Left lobe of liver (tissue), 2 donors: ENCODE measurements at regions not wholly inside any gene's neighbourhood (a gene's known extent, or its start where the extent isn't known, plus 50 kb on each side); places are given as distances from the start of the nearest gene placed in this dataset.

Experiments used
- ATAC-seq: fragments of 200-7000 bp; cut with Tn5 transposase; one replicate; pipeline ENCODE4 v1.9.1; 2020; ENCODE audit warnings: mild to moderate bottlenecking, moderate library complexity
- DNase-seq: peaks from one replicate; pipeline ENCODE4 v3.0.0-alpha.2; 2020; ENCODE audit warnings: low spot score
- donor health status: DM: no; HTN: no; CAD: no; lungs with moderate emphysema.
- donor health status: DM: no; HTN: yes; CAD: no.

DNA sequence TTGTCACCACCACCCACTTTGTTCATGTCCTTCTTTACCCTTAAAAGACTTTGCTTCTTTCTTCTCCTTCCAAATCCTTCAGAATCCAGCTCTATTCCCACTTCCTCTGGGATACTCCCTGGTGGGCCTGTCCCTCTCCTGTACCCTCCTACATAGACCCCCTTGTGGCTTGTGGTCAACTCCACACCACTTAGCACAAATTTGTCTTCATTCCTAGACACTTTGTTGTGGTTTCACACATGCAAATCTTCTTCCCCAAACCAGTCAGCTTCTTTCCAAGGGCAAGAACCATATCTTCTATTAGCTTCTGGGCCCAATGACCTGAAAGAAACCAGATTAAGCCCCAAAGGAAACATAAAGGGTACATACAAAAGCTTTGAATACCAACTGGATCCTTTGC, 342.4 kb downstream of the TNS1 start:
- DNase-seq (no peak), ATAC-seq (no peak)

DNA sequence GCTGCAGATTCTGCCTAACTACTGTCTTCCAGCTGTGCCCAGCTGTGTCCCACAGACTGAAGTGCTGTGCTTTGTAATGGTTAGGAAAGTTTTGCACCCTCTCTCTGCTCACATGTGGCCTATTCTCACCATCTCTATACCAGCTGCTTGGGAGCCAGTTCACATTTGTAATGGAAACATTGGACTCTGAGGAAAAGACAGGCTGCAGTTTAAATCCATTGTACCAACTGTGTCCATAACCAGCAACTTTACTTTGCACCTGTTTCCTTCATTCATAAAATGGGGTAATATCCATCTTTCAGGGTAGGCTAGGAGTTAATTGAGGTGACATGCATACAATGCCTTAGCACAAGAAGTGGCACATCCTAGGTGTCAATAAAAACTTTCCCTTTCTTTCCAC, 344.0 kb downstream of the TNS1 start:
- ATAC-seq (no peak), DNase-seq (no peak)

DNA sequence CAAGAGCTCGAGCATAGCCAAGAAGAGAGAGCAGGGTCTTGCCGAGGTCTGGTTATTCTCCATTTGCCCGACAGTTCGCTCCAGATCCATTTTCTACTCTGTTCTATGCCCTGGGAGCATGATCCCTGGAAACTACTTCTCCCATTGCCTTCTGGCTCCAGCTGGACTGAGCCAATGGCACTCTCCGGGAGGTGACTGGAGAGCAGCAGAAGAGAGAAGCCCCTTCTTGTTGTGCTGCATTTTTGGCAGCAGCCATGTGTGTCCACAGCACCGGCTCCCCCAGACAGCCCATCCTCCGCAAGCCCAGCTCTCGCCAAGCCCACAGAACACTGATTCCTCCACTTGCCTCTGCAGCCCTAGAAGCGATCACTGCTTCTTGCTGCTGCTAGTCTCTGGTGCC, 345.5 kb downstream of the TNS1 start:
- DNase-seq (no peak), ATAC-seq (no peak)

DNA sequence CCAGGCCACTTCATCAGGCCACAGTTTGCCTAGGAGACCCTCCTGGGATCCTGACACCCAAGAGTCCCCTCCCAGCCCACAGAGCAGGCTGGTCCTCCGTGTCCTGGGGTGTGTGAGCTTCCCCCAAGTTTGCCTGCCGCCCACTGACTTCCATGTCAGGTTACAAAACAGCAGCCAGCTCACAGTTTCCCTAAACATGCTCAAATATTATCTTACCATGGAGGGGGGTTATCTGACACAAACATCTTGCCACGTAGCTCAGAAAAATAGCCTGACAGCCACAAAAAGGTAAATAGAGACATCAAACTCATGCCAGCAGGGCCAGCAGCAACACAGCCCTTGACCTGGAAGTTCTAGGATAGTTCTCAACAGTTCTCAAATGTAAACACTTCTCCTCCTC, 346.5 kb downstream of the TNS1 start:
- DNase-seq = no peak

DNA sequence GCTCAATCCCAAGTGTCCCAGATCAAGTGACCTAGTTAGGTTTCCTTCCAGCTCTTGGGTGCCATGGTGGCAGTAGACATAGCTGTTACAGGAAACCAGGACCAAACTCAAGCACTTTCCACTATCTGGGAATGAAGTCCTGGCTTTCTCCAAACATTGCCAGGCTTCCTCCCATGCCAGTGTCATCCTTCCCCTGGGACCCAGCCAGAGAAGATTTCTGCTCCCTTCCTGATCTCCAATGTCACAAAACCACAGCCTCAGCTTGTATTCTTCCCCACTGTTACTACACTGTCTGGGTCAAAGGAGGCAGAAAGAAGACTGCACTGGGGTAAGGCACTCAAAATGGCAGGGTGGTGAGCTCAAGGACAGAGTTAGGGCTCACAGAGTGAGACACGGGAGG, 347.1 kb downstream of the TNS1 start:
- ATAC-seq (no peak), DNase-seq (no peak)

More for the DNA sequence above, 346.5 kb downstream of the TNS1 start:
- no peak for ATAC-seq

DNA sequence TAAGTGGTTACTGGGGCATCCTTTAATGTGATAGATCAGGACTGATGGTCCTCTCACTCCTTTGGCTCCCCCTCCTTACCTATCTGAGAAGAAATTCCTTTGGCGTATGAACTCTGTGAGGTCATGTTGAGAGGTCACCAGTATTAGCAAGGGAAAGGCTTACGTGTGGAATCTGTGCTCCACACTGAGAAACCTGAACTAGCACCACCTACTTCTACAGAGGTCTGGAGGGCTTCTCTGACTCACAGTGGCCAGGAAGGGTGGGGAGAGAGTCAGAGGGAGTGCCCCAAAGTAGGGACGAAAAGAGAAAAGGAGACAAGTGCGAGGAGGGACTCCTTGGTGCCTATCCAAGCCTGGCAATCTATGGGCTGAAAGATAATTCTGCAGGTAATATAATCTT, 348.6 kb downstream of the TNS1 start:
- DNase-seq = no peak
- no peak for ATAC-seq

DNA sequence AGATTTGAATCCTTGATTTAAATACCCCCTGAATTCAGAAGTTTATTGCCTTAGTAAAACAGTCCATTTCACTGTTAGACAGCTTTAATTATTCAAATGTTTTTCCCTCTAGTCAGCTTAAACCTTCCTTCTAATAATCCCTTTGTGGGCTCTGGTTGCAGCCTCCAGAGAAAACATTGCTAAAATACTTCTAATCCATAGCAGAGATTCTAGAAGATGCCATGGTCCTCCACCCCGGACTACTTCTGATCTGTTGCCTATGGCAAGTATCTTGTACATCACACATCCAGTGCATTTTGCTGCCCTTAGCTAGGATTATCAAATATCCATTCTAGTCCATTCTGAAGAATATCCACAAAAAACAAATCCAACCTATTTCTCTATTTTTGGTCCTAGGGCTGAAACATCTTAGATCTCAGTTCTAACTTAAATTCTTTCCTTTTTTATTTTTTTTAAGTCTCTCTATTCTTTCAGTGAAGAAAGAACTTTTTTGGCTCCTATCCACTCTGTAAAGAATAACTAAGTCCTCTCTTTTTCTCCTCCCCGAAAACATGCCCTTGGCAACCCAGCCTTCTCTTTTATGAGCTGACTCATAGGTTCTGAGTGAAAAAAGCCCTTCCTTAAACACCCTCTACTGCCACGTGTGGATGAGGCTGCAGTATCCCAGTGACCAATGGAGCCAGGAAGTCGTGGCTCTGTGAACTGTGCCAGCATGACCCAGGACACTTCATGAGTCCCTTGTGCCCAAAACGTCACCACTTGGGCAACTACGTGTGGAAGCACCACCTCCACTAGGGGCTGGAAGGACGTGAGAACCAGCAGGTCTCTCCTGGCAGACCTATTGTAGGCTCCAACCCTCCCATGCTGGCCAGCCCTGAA, 349.8 kb downstream of the TNS1 start:
- no peak for DNase-seq
- ATAC-seq = peak; percentile 20

DNA sequence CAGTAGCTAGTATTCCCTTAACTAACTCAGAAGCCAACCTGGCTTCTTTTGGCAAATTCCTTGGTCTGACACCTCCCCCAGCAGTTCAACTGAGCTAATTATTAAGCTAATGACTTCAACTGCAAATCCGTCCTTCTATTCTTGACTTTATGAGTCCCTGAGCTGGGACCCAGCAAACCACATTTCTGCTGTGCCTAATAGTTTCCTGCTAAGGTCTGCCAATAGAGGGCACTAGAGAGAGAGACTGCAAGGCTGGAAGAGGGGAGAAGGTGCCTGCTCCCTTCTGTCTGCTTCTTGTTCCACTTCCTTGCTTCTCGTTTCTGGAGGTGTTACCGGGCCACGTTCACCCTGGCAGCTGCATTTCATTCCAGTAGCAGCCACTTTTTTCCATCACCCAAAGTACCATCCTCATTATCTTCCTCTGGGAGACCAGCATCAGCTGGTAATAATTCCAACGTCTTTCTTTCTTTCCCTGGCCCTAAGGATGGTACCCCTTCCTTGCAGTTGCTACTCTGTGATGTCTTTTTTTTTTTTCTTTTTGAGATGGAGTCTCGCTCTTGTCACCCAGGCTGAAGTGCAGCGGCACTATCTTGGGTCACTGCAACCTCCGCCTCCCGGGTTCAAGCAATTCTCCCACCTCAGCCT, 352.0 kb downstream of the TNS1 start:
- ATAC-seq (peak; percentile 97), DNase-seq (peak; percentile 48)

DNA sequence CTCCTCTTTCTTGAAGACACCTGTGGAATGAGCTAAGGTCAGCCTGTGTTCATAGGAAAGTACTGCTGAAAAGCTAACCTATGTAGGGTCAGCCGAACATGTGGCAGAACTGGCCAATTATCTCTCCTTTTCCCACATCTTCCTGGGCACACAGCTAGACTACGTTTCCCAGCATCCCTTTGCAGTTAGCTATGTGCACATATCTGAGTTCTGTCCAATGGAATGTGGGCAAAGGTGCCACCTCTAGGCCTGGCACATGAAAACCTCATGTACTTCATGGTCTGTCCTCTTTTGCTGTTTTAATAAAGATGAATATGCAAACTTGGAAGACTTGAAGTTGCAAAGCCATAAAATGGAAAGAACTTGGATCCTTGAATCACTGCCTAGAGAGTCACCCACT, 352.6 kb downstream of the TNS1 start:
- peak; percentile 78 for ATAC-seq
- no peak for DNase-seq

DNA sequence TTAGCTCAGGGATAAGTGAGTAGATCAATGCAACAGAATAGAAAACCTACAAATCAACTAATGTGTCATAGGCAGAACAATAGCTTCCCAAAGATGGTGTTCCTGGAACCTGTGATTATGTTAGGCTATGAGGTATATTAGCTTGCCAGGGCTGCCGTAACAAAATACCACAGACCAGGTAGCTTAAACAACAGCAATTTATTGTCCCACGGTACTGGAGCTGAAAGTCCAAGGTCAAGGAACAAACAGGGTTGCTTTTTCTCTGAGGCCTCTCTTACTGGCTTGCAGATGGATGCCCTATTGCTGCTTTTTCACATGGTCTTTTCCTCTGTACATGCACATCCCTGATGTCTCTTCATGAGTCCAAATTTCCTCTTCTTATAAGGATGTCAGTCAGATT, 354.9 kb downstream of the TNS1 start:
- ATAC-seq (no peak), DNase-seq (no peak)

DNA sequence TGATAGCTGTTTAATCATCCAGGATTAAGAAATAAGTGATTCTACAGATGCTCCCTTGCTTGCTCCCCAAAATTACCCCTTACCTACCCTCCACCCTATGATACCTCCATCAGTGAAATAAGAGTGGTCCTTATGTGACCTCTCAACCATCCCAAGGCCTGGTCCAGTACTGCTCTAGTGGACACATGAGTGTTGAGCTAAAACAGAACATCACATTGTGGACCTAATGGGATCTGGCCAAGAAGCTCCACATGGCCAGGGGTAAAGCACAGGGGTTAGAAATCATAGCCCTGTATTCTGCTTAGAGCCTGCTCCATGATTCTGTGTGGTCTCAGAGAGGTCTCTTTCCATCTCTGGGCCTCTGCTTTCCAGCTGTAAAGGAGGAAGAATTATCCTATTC, 355.6 kb downstream of the TNS1 start:
- ATAC-seq = no peak
- no peak for DNase-seq

DNA sequence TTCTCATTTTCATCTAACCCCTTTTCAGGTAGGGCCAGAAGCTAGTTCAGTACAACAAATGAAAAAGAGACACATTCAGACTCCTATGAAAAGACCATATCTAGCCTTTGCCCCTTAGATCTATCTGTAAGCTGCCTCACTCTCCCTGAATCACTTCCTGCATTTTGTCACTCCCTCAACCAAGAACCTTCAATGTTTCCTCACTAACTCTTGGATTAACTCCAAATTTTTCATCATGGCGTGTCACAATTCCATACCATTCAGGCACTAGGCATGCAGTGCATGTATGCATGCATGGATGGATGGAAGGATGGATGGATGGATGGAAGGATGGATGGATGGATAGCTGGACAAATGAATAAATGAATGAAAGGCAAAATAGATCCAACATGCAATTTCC, 356.9 kb downstream of the TNS1 start:
- DNase-seq (no peak), ATAC-seq (no peak)

DNA sequence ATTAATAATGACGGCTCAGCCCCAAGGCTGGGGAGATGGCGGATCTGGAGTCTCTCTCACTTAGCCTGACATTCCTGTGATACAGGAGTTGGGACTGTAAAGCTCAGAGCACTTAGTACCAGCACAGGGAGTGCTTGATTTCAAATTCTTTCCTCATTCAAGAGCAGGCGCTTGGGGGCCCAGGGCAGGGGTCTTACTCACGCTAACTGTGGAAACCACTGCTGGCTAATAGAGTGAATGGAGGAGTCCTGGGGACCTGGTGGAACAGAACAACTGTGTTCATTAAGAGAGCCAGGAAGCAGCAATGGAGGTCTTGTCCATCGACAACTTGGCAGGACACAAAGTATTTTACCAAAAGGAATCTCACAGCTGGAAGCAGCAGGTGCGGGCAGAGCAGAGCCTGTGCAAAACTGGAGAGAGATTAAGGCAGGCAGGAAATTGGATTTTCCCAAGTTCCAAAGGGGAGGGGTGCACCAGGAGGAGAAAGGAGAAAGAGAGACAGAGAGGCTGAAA, 358.9 kb downstream of the TNS1 start:
- ATAC-seq = no peak
- no peak for DNase-seq

DNA sequence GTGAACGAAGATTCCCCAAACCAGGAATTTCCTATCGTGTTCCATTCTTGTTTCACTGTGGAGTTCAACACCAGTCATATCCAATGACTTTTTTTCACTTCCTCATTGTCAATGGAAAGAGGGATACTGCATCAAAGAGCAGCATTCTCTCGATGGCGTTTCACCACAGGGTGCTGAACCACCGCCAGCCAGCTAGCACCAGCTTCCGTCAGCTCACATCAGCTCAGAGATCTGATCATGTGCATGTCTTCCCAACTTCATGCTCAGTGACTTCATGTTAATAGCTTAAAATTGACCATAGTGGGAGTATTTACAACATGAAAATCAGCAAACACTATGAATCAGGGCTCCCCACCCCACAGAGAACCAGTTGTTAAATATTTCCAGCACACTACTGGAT, 359.9 kb downstream of the TNS1 start:
- DNase-seq (no peak), ATAC-seq (no peak)

DNA sequence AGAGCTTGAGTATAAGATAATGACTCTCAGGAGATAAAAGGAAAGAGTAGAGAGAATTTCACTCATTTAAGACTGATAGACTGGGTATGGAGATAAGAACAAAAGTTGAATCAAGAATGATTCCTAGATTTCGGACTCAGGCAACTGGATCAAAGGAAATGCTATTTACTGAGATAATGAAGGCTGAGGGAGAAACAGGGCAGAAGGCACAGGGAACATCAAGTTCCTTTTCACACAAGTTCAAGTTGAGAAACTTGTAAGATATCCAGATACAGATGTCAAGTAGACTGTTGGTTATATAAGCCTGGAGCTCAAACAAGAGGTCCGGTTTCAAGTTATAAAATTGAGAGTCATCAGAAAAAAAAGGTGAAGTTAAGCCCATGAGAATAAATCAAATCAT, 360.8 kb downstream of the TNS1 start:
- DNase-seq (no peak), ATAC-seq (no peak)

DNA sequence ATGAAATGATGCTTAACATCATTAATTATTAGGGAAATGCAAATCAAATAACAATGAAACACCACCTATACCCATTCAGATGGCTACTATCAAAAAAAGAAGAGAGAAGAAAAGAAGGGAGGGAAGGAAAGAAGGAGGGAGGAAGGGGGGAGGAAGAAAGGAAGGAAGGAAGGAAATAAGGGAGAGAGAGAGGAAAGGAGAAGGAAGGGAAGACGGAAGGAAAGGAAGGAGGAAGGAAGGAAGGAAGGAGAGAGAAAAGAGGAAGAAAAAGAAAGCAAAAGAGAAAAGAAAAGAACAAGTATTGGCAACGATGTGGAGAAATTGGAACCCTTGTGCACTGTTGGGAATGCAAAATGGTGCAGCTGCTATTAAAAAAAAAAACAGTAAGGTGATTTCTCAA, 363.3 kb downstream of the TNS1 start:
- no peak for ATAC-seq

DNA sequence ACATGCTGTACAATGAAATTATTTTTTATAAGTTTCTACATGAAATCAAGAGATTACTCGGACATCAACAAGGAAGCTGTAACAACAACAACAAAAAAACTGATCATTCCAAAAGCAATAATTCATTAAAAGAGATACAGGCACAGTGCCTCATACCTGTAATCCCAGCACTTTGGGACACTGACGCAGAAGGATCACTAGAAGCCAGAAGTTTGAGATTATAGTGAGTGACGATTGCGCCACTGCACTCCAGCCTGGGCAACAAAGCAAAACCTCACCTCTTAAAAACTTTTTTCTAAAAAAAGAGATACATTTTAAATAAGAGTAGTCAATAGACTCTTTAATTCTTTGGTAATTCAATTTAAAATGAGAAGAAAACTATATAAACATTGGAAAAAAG, 364.3 kb downstream of the TNS1 start:
- ATAC-seq (no peak), DNase-seq (no peak)

More for the DNA sequence above, 363.3 kb downstream of the TNS1 start:
- DNase-seq = no peak

DNA sequence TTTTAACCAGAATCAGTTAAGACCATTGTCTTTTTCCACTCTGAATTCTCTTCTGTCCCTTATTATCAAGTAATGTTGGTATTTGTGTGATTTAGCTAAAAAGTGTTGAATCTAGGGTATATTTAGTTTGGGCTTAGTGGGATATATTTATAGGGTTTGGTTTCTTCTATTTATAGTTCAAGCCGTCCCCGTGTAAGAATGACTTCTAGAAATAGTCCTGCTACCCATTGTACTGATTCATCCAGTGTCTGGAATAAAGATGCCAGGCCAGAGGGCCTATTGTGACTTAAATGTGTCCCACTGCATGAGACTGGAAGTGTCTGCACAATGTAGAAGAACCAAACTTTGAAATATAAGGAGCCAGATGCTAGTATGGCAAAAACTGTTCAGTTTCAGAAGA, 364.8 kb downstream of the TNS1 start:
- ATAC-seq = no peak
- no peak for DNase-seq

DNA sequence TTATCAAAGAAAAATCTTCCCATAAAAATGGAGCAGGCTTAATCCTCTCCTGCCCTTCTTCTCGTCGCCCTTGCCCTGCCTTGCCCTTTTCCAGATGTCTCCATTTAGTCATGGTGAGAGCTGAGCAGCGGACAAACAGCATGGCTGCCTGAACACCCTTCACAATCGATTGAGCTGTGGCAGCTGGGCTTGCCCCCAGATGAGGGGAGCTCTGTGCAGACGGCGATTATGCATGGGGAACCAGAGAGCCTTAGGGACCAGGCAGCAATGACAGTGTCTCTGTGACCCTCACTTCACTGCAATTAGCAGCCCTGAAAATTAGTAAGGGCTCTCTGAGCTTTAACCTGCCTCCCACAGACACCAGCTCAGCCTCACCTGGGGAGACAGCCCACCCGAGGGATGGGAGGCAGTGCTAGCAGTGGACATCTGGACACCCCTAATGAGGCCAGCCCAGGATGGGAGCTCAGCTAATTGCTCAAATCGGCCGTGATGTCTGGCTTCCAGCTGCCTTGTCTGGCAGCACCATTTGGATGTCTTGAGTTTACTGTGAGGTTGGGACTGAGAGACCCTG, 365.7 kb downstream of the TNS1 start:
- ATAC-seq (no peak), DNase-seq (no peak)

DNA sequence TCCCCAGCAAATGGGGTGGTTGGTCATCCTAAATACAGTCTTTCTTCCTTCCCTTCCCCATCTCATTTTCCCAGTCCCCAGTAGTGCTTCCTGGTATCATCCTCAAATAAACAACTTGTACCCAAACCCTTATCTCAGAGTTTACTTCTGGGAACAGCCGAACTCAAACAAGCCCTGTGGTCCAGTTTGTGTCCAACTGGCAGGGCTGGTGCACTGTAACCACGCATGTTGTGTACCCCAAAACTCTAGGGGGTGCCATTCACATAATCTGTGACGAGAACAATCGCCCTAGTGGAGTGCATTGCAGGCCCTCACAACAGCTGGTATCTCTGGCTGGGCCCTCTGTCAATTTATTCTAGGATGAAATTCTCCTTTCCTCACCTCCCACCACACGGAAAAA, 366.2 kb downstream of the TNS1 start:
- DNase-seq = no peak
- ATAC-seq = no peak

DNA sequence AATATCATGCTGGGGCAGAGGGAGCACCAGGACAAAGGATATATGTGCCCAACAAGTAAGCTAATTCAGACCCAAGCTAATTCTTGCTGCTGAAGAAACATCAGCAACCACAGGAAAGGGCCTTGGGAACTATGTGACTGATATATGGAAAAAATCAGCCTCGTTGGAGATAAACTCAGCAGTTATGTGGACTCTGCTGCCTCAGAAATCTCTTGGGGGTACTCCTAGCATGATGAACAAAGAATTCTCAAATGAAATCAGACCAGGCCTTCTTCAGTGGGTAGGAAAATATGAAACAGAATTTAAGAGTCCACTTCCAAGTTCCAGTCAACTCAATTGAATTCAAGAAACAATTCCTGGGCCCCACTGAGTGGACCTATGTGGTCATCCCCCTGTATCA, 367.9 kb downstream of the TNS1 start:
- ATAC-seq (no peak), DNase-seq (no peak)

DNA sequence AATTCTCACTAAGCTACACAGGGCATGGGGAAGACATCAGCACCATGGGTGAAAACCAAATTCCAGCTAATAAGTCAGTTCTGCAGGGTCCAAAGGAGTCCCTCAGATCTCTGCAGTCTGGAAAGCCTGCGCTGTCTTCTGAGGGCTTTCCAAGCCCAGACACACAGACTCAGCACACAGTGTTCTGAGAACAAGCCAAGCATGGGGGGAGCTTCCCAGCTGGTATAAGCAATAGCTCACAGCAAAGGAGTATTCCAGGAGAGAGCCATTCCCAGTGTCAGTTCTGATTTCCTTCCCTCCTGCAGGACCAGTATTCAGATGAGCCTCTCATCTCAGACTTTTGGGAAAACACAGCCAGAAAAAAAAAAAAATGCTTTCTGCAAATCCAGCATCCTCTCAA, 370.8 kb downstream of the TNS1 start:
- no peak for DNase-seq
- peak; percentile 30 for ATAC-seq
